ENCODE measurements at regions not wholly inside any gene's neighbourhood (a gene's known extent, or its start where the extent isn't known, plus 50 kb on each side); places are given as distances from the start of the nearest gene placed in this dataset.

GRCh38 chr16:7026639-7027038, 306.0 kb upstream of the RBFOX1 start:
- DNase-seq (ENCODE audit: low spot score): no peak
- no peaks in the 10 kb centered on the region for H3K9me3 ChIP-seq
- H3K4me3 ChIP-seq: no peak overlapping the region
- ATAC-seq (ENCODE audit: insufficient number of reproducible peaks, low FRiP score, low read depth): no peak
- no peak for TF ChIP-seq CTCF (IDR thresholded peaks at IDR 0.05)
- no peaks in the 10 kb centered on the region for H3K4me1 ChIP-seq (ENCODE audit: control insufficient read depth in 1 of 2, low read depth in 2 of 2)
- H3K27me3 ChIP-seq (replicated peaks; ENCODE audit: insufficient read depth): no peaks in the 10 kb centered on the region
- H3K36me3 ChIP-seq: no peaks in the 10 kb centered on the region
- no peak overlapping the region for H3K27ac ChIP-seq

DNA sequence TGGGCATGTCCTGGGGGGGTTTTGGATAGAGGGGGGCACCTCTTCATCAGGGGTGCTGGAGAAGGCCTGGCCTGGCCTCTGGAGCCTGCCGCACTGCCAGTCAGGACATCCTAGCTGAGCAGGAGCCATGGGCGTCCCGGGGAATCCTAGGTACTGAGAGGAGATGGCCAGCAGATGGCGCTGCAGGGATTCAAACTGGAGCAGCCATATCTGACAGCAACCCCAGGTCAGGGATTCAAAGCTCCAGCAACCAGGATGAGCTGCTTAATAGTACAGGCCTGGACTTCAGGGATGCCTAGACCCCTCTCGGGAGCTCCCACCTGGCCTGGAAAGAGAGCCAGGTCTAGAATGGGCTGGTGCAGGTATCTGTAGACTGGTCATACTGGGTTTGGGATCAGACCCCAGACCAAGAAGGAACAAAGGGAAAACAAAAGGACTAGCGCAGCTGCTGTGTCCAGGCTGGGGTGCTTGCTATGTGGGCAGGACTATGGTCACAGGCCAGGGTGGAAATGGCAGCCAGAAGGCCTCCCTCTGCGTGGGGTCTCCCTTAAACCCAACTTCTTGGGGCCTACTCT, 306.9 kb upstream of the RBFOX1 start:
- Histone ChIP-seq H3K4me1 (ENCODE audit: control insufficient read depth in 1 of 2, low read depth in 2 of 2) (no peaks in the 10 kb centered on the region), H3K9me3 (no peaks in the 10 kb centered on the region), H3K27me3 (replicated peaks; ENCODE audit: insufficient read depth) (no peaks in the 10 kb centered on the region), H3K27ac (no peak overlapping the region), H3K36me3 (no peaks in the 10 kb centered on the region), H3K4me3 (no peak overlapping the region)
- peak; percentile 17 for TF ChIP-seq CTCF (IDR thresholded peaks at IDR 0.05)
- DNase-seq (ENCODE audit: low spot score) (no peak), ATAC-seq (ENCODE audit: insufficient number of reproducible peaks, low FRiP score, low read depth) (no peak)

- no peak overlapping the region for H3K27ac ChIP-seq
- no peaks in the 10 kb centered on the region for H3K36me3 ChIP-seq
- no peak for DNase-seq (ENCODE audit: low spot score)
- H3K27me3 ChIP-seq (replicated peaks; ENCODE audit: insufficient read depth): no peaks in the 10 kb centered on the region
- H3K4me3 ChIP-seq: no peak overlapping the region
- no peaks in the 10 kb centered on the region for H3K9me3 ChIP-seq
- no peak for TF ChIP-seq CTCF (IDR thresholded peaks at IDR 0.05)
- H3K4me1 ChIP-seq (ENCODE audit: control insufficient read depth in 1 of 2, low read depth in 2 of 2): no peaks in the 10 kb centered on the region
- ATAC-seq (ENCODE audit: insufficient number of reproducible peaks, low FRiP score, low read depth): no peak
Observed at GRCh38 chr16:7021653-7022275, 310.9 kb upstream of the RBFOX1 start.

DNA sequence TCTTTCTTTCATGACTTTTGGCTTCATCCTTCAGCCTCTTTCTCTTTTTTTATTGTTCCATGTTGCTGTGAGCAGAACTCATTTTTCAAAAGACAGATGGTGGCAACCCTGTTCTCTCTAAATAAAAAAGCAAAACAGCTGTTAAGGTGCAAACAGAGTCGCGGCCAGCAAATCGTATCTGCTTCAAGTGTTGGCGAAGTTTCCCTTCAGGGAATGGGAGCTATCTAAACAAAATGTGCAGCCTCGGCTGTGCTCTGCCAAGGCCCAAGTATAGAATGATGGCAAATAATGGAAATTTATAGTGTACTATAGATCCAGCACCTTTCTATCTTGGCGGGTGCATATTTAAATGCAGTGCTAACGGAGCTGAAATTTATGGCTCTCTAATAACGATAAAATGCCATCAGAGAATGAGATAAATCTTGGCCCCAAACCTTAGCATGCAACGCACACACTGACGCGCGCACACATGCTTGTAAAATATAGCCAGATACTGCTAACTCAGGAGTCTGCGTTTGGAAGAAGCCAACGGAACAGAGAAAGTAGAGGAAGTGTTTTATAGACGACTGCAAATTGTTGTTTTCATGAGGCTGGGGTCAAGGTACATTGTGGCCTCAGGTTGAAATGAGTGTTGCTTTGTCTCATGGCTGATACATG, 315.5 kb upstream of the RBFOX1 start:
- H3K27me3 ChIP-seq (replicated peaks; ENCODE audit: insufficient read depth): no peaks in the 10 kb centered on the region
- H3K27ac ChIP-seq: no peak overlapping the region
- no peaks in the 10 kb centered on the region for H3K36me3 ChIP-seq
- no peaks in the 10 kb centered on the region for H3K9me3 ChIP-seq
- H3K4me1 ChIP-seq (ENCODE audit: control insufficient read depth in 1 of 2, low read depth in 2 of 2): no peaks in the 10 kb centered on the region
- H3K4me3 ChIP-seq: no peak overlapping the region
- DNase-seq (ENCODE audit: low spot score): no peak
- ATAC-seq (ENCODE audit: insufficient number of reproducible peaks, low FRiP score, low read depth): no peak
- TF ChIP-seq CTCF (IDR thresholded peaks at IDR 0.05): no peak

DNA sequence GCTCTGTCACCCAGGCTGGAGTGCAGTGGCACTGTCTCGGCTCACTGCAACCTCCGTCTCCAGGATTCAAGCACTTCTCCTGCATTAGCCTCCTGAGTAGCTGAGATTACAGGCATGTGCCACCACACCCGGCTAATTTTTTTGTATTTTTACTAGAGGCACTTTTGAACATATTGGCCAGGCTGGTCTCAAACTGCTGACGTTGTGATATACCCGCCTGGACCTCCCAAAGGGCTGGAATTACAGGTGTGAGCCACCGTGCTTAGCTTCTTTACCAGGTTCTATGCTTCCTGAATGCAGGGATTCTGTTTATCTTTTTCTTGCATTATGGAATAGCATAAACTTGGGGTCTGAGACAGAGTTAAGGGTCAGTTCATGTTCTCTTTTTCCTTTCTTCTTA, 317.9 kb upstream of the RBFOX1 start:
- no peak overlapping the region for H3K27ac ChIP-seq
- H3K27me3 ChIP-seq (replicated peaks; ENCODE audit: insufficient read depth): no peaks in the 10 kb centered on the region
- no peaks in the 10 kb centered on the region for H3K36me3 ChIP-seq
- no peak for TF ChIP-seq CTCF (IDR thresholded peaks at IDR 0.05)
- no peaks in the 10 kb centered on the region for H3K4me1 ChIP-seq (ENCODE audit: control insufficient read depth in 1 of 2, low read depth in 2 of 2)
- DNase-seq (ENCODE audit: low spot score) (no peak), ATAC-seq (ENCODE audit: insufficient number of reproducible peaks, low FRiP score, low read depth) (no peak)
- no peaks in the 10 kb centered on the region for H3K9me3 ChIP-seq
- H3K4me3 ChIP-seq: no peak overlapping the region

Data from thoracic aorta (tissue), 2 donors.